Neural cell (in vitro differentiated cells): ENCODE measurements at regions not wholly inside any gene's neighbourhood (a gene's known extent, or its start where the extent isn't known, plus 50 kb on each side); places are given as distances from the start of the nearest gene placed in this dataset.

Source experiments
- H2AFZ ChIP-seq: fragments of 200-600, 300-800 bp; sonication (generic), shearing (Covaris generic); 2 replicates; pipeline ENCODE4 v1.6.0; 2014; ENCODE audit warnings: low read depth, mild to moderate bottlenecking, antibody characterized with exemption, low read length, moderate library complexity
- H3F3A ChIP-seq: fragments of 200-600 bp; shearing (Covaris generic); 2 replicates; pipeline ENCODE4 v1.6.1; 2016; ENCODE audit warnings: mild to moderate bottlenecking, moderate library complexity, mixed read lengths, antibody characterized with exemption, low read length; ENCODE audit not compliant: insufficient read depth, poor library complexity, severe bottlenecking
- H3K27ac ChIP-seq: fragments of 200-600, 300-800 bp; sonication (generic), shearing (Covaris generic); 2 replicates; pipeline ENCODE4 v1.5.1; 2014; ENCODE audit warnings: mild to moderate bottlenecking, low read length, moderate library complexity
- H3K27me3 ChIP-seq: fragments of 300-800, 200-600 bp; sonication (generic), shearing (Covaris generic); 2 replicates; pipeline ENCODE4 v1.6.0; 2014; ENCODE audit warnings: mild to moderate bottlenecking, low read depth, low read length, moderate library complexity; ENCODE audit not compliant: insufficient read depth
- H3K36me3 ChIP-seq: fragments of 300-800, 200-600 bp; sonication (generic), shearing (Covaris generic); 2 replicates; pipeline ENCODE4 v1.5.1; 2014; ENCODE audit warnings: mild to moderate bottlenecking, antibody characterized with exemption, low read length, moderate library complexity; ENCODE audit not compliant: insufficient read depth
- H3K4me2 ChIP-seq: fragments of 300-800, 200-600 bp; sonication (generic), shearing (Covaris generic); 2 replicates; pipeline ENCODE4 v1.6.0; 2014; ENCODE audit warnings: mild to moderate bottlenecking, low read length
- H3K4me3 ChIP-seq: fragments of 300-800, 200-600 bp; sonication (generic), shearing (Covaris generic); 2 replicates; pipeline ENCODE4 v1.5.1; 2014; ENCODE audit warnings: mild to moderate bottlenecking, low read length, moderate library complexity
- H3K79me2 ChIP-seq: fragments of 200-600 bp; shearing (Covaris generic); replicated peaks from 2 replicates; pipeline ENCODE4 v1.6.0; 2014; ENCODE audit warnings: mild to moderate bottlenecking, low read length, moderate library complexity; ENCODE audit not compliant: insufficient read depth
- H3K9ac ChIP-seq: fragments of 300-800, 200-600 bp; sonication (generic), shearing (Covaris generic); 2 replicates; pipeline ENCODE4 v1.6.1; 2016; ENCODE audit warnings: mild to moderate bottlenecking, low read length, mixed read lengths
- H3K9me2 ChIP-seq: fragments of 200-600 bp; shearing (Covaris generic); 2 replicates; pipeline ENCODE4 v1.6.1; 2016; ENCODE audit warnings: mild to moderate bottlenecking, low read length, mixed read lengths; ENCODE audit not compliant: insufficient read depth
- H3K9me3 ChIP-seq: fragments of 200-600, 300-800 bp; sonication (generic), shearing (Covaris generic); 2 replicates; pipeline ENCODE4 v1.6.1; 2016; ENCODE audit warnings: mild to moderate bottlenecking, mixed run types, low read length, moderate library complexity, mixed read lengths
- H4K20me1 ChIP-seq: fragments of 200-600 bp; shearing (Covaris generic); 2 replicates; pipeline ENCODE4 v1.6.1; 2016; ENCODE audit warnings: mild to moderate bottlenecking, mixed run types; ENCODE audit not compliant: insufficient read depth
- CTCF ChIP-seq: fragments of 450-650 bp; IDR thresholded peaks from 2 replicates; pipeline ENCODE4 v1.5.1; 2014; ENCODE audit warnings: antibody characterized with exemption, mild to moderate bottlenecking, moderate library complexity; ENCODE audit not compliant: poor library complexity, severe bottlenecking
- EP300 ChIP-seq: fragments of 450-650 bp; conservative IDR thresholded peaks from 2 replicates; pipeline ENCODE4 v1.6.1; 2014; ENCODE audit warnings: antibody characterized with exemption, mild to moderate bottlenecking, moderate library complexity; ENCODE audit not compliant: poor library complexity, severe bottlenecking
- EZH2 ChIP-seq: fragments of 200-600, 300-800 bp; shearing (Covaris generic), sonication (generic); IDR thresholded peaks from 2 replicates; pipeline ENCODE4 v1.6.1; 2014; ENCODE audit warnings: antibody characterized with exemption, low read length, borderline replicate concordance, mild to moderate bottlenecking; ENCODE audit not compliant: insufficient read depth, poor library complexity, severe bottlenecking
- MXI1 ChIP-seq: fragments of 450-650 bp; conservative IDR thresholded peaks from 2 replicates; pipeline ENCODE4 v1.6.1; 2014; ENCODE audit warnings: antibody characterized with exemption, mild to moderate bottlenecking; ENCODE audit not compliant: poor library complexity, severe bottlenecking
- POLR2AphosphoS5 ChIP-seq: IDR thresholded peaks from 2 replicates; pipeline ENCODE4 v1.6.1; 2012
- RAD21 ChIP-seq: fragments of 450-650 bp; conservative IDR thresholded peaks from 2 replicates; pipeline ENCODE4 v1.6.1; 2014; ENCODE audit warnings: antibody characterized with exemption, mild to moderate bottlenecking, moderate library complexity
- SMC3 ChIP-seq: fragments of 450-650 bp; conservative IDR thresholded peaks from 2 replicates; pipeline ENCODE4 v1.6.1; 2014; ENCODE audit warnings: antibody characterized with exemption, mild to moderate bottlenecking, moderate library complexity; ENCODE audit not compliant: poor library complexity
- TAF1 ChIP-seq: IDR thresholded peaks from 2 replicates; pipeline ENCODE4 v1.6.1; 2012; ENCODE audit warnings: low read depth
- TF ChIP-seq, protein P1 (sequence below): IDR thresholded peaks from 2 replicates; pipeline ENCODE4 v1.6.1; 2012; ENCODE audit warnings: borderline replicate concordance

GRCh38 chr7:36088966-36089365 lies 64.1 kb upstream of the EEPD1 start:
- no peaks in the 10 kb centered on the region for H3K9me3 ChIP-seq

DNA sequence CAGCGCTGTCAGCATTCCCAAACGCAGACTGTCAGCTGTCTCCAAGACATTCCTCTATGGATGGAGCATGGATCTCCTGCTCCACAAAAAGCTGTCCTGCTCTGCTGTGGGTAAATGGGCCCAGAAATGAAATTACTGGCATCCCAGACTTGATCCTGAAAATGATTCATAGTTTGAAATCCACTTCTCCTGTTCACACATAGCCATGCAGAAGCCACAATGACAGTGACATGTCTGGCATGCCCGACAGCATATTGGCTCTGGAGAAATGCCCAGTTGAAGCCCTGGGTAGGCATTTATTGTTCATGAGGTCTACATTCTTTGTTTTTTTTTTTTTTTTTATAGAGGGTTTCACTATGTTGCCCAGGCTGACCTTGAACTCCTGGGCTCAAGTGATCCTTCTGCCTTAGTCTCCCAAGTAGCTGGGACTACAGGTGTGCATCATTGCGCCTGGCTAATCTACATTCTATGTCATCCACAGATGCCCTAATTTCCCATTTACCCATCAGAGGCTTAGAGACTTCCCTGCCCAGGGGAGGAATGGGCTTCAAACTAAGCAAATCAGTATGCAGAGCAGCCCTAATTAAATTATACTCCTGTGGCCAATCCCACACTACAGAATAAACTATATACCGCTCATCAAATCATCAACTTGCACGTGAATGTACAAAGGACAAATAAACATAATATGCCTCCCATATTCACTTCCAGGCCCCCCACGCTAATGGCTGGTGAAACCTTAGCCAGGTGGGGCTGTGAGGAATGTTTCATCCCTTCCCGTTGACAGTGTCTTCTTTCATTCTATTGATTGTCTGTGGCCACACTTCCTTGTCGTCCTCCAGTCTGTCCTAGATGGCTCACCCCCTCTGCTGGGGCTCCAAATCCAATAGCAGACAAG lies 61.8 kb upstream of the EEPD1 start:
- Histone ChIP-seq H3K27ac (no peak overlapping the region), H3K9me3 (no peaks in the 10 kb centered on the region), H3K4me2 (no peak overlapping the region), H2AFZ (no peak overlapping the region), H3K9ac (no peak overlapping the region), H3K9me2 (no peaks in the 10 kb centered on the region), H3K79me2 (no peaks in the 10 kb centered on the region), H3K4me3 (no peak overlapping the region), H4K20me1 (no peaks in the 10 kb centered on the region), H3K27me3 (no peaks in the 10 kb centered on the region), H3K36me3 (no peaks in the 10 kb centered on the region), H3F3A (no peaks in the 10 kb centered on the region)
- TF ChIP-seq TAF1 (no peak), POLR2AphosphoS5 (no peak), EZH2 (no peak)

More at GRCh38 chr7:36088966-36089365, 64.1 kb upstream of the EEPD1 start:
- Histone ChIP-seq H4K20me1 (no peaks in the 10 kb centered on the region), H2AFZ (no peak overlapping the region), H3K79me2 (no peaks in the 10 kb centered on the region), H3K27ac (no peak overlapping the region), H3K9me2 (no peaks in the 10 kb centered on the region), H3F3A (no peaks in the 10 kb centered on the region), H3K27me3 (no peaks in the 10 kb centered on the region), H3K36me3 (no peaks in the 10 kb centered on the region), H3K9ac (no peak overlapping the region), H3K4me3 (no peak overlapping the region), H3K4me2 (no peak overlapping the region)
- TF ChIP-seq EP300 (no peak), POLR2AphosphoS5 (no peak), RAD21 (no peak), EZH2 (no peak)

DNA sequence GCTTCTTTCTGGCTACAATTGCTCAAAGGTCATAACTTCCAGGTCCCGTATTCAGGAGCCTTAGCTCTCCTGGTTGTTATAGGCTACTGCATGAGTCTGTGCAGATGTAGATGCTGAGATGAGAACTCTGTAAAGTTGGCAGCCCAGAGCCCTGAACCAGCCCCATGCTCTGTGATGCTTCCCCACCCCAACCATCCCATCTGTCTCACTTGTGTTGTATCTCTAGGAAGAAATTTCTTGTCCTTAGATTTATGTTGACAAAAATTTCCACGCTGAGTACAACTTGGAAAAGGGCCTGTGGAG lies 61.2 kb upstream of the EEPD1 start:
- Histone ChIP-seq H2AFZ (no peak overlapping the region), H3K4me3 (no peak overlapping the region), H3K79me2 (no peaks in the 10 kb centered on the region), H3K4me2 (no peak overlapping the region), H3K27ac (no peak overlapping the region), H3K27me3 (no peaks in the 10 kb centered on the region), H3K36me3 (no peaks in the 10 kb centered on the region), H3K9ac (no peak overlapping the region), H3K9me2 (no peaks in the 10 kb centered on the region), H3F3A (no peaks in the 10 kb centered on the region), H3K9me3 (no peaks in the 10 kb centered on the region), H4K20me1 (no peaks in the 10 kb centered on the region)
- no peak for TF ChIP-seq EZH2
- no peak for TF ChIP-seq RAD21
- no peak for TF ChIP-seq EP300
- TF ChIP-seq POLR2AphosphoS5 = no peak
- no peak for TF ChIP-seq TAF1
- TF ChIP-seq MXI1 = no peak
- TF ChIP-seq CTCF = no peak
- TF ChIP-seq, protein P1, sequence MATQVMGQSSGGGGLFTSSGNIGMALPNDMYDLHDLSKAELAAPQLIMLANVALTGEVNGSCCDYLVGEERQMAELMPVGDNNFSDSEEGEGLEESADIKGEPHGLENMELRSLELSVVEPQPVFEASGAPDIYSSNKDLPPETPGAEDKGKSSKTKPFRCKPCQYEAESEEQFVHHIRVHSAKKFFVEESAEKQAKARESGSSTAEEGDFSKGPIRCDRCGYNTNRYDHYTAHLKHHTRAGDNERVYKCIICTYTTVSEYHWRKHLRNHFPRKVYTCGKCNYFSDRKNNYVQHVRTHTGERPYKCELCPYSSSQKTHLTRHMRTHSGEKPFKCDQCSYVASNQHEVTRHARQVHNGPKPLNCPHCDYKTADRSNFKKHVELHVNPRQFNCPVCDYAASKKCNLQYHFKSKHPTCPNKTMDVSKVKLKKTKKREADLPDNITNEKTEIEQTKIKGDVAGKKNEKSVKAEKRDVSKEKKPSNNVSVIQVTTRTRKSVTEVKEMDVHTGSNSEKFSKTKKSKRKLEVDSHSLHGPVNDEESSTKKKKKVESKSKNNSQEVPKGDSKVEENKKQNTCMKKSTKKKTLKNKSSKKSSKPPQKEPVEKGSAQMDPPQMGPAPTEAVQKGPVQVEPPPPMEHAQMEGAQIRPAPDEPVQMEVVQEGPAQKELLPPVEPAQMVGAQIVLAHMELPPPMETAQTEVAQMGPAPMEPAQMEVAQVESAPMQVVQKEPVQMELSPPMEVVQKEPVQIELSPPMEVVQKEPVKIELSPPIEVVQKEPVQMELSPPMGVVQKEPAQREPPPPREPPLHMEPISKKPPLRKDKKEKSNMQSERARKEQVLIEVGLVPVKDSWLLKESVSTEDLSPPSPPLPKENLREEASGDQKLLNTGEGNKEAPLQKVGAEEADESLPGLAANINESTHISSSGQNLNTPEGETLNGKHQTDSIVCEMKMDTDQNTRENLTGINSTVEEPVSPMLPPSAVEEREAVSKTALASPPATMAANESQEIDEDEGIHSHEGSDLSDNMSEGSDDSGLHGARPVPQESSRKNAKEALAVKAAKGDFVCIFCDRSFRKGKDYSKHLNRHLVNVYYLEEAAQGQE = no peak
- no peak for TF ChIP-seq SMC3
